ENCODE measurements at regions not wholly inside any gene's neighbourhood (a gene's known extent, or its start where the extent isn't known, plus 50 kb on each side); places are given as distances from the start of the nearest gene placed in this dataset.

- Histone ChIP-seq H3K4me1 (ENCODE audit: insufficient read depth, low read length) (no peaks in the 10 kb centered on the region), H2AFZ (ENCODE audit: low read length) (no peak overlapping the region), H3K27me3 (ENCODE audit: low read length) (no peaks in the 10 kb centered on the region), H3K27ac (ENCODE audit: low read length) (no peak overlapping the region), H3K4me3 (ENCODE audit: low read length) (no peak overlapping the region), H3K4me2 (ENCODE audit: low read length) (no peak overlapping the region), H3K79me2 (ENCODE audit: low read length) (no peaks in the 10 kb centered on the region), H3K36me3 (ENCODE audit: low read depth, low read length) (no peaks in the 10 kb centered on the region), H3K9ac (ENCODE audit: low read length) (no peak overlapping the region), H3K9me3 (ENCODE audit: low read length) (no peaks in the 10 kb centered on the region), H4K20me1 (ENCODE audit: low read length) (no peaks in the 10 kb centered on the region), H3K9me2 (replicated peaks; ENCODE audit: low read length) (no peaks in the 10 kb centered on the region), H3F3A (ENCODE audit: low read length, unreplicated experiment) (no peaks in the 10 kb centered on the region)
- no peak for DNase-seq
- ChIA-PET CTCF (no interaction called here), POLR2A (ENCODE audit: unreplicated experiment) (no interaction called here)
- no TSS peak for BruUV-seq (replicated peaks)
- intact Hi-C loops (cut with micrococcal nuclease) = no loop called here
- no peak for ATAC-seq
- TF ChIP-seq EZH2phosphoT487 (IDR thresholded peaks at IDR 0.05; ENCODE audit: borderline replicate concordance, low read length) (no peak), CTCF (conservative IDR thresholded peaks at IDR 0.05; ENCODE audit: low read depth, low read length) (no peak), EZH2 (IDR thresholded peaks at IDR 0.05; ENCODE audit: low read length, unreplicated experiment) (no peak)
These were observed 61.4 kb upstream of the URI1 start for GRCh38 chr19:29880498-29881081.

- Histone ChIP-seq H3K4me3 (ENCODE audit: low read length) (no peak overlapping the region), H3K79me2 (ENCODE audit: low read length) (no peaks in the 10 kb centered on the region), H3K27ac (ENCODE audit: low read length) (no peak overlapping the region), H4K20me1 (ENCODE audit: low read length) (no peaks in the 10 kb centered on the region), H2AFZ (ENCODE audit: low read length) (no peak overlapping the region), H3K9me2 (replicated peaks; ENCODE audit: low read length) (no peaks in the 10 kb centered on the region), H3K4me2 (ENCODE audit: low read length) (no peak overlapping the region), H3K27me3 (ENCODE audit: low read length) (no peaks in the 10 kb centered on the region), H3K4me1 (ENCODE audit: insufficient read depth, low read length) (no peaks in the 10 kb centered on the region), H3K9me3 (ENCODE audit: low read length) (no peaks in the 10 kb centered on the region), H3F3A (ENCODE audit: low read length, unreplicated experiment) (no peaks in the 10 kb centered on the region), H3K9ac (ENCODE audit: low read length) (no peak overlapping the region), H3K36me3 (ENCODE audit: low read depth, low read length) (no peaks in the 10 kb centered on the region)
- ChIA-PET CTCF (no interaction called here), POLR2A (ENCODE audit: unreplicated experiment) (no interaction called here)
- TF ChIP-seq CTCF (conservative IDR thresholded peaks at IDR 0.05; ENCODE audit: low read depth, low read length) (no peak), EZH2phosphoT487 (IDR thresholded peaks at IDR 0.05; ENCODE audit: borderline replicate concordance, low read length) (no peak), EZH2 (IDR thresholded peaks at IDR 0.05; ENCODE audit: low read length, unreplicated experiment) (no peak)
- peak; percentile 34 for DNase-seq
- intact Hi-C loops (cut with micrococcal nuclease) = no loop called here
- BruUV-seq (replicated peaks) = no TSS peak
- ATAC-seq = no peak
These were observed 60.7 kb upstream of the URI1 start for GRCh38 chr19:29881386-29881785.

GRCh38 chr19:29882719-29883105 is 59.3 kb upstream of the URI1 start:
- CTCF ChIA-PET = no interaction called here
- POLR2A ChIA-PET (ENCODE audit: unreplicated experiment) = no interaction called here
- Histone ChIP-seq H3K79me2 (ENCODE audit: low read length) (no peaks in the 10 kb centered on the region), H3K36me3 (ENCODE audit: low read depth, low read length) (no peaks in the 10 kb centered on the region), H4K20me1 (ENCODE audit: low read length) (no peaks in the 10 kb centered on the region), H3K9me3 (ENCODE audit: low read length) (no peaks in the 10 kb centered on the region), H3K27ac (ENCODE audit: low read length) (no peak overlapping the region), H3K4me3 (ENCODE audit: low read length) (no peak overlapping the region), H3K9ac (ENCODE audit: low read length) (no peak overlapping the region), H3F3A (ENCODE audit: low read length, unreplicated experiment) (no peaks in the 10 kb centered on the region), H3K4me1 (ENCODE audit: insufficient read depth, low read length) (no peaks in the 10 kb centered on the region), H3K9me2 (replicated peaks; ENCODE audit: low read length) (no peaks in the 10 kb centered on the region), H3K4me2 (ENCODE audit: low read length) (no peak overlapping the region), H3K27me3 (ENCODE audit: low read length) (no peaks in the 10 kb centered on the region), H2AFZ (ENCODE audit: low read length) (no peak overlapping the region)
- ATAC-seq = no peak
- DNase-seq = no peak
- no TSS peak for BruUV-seq (replicated peaks)
- intact Hi-C loops (cut with micrococcal nuclease) = no loop called here
- TF ChIP-seq CTCF (conservative IDR thresholded peaks at IDR 0.05; ENCODE audit: low read depth, low read length) (no peak), EZH2 (IDR thresholded peaks at IDR 0.05; ENCODE audit: low read length, unreplicated experiment) (no peak), EZH2phosphoT487 (IDR thresholded peaks at IDR 0.05; ENCODE audit: borderline replicate concordance, low read length) (no peak)

Data from PC-3 (cell line).